OCI-LY3 (cell line): ENCODE measurements at regions not wholly inside any gene's neighbourhood (a gene's known extent, or its start where the extent isn't known, plus 50 kb on each side); places are given as distances from the start of the nearest gene placed in this dataset.

Experiments
- H2AFZ ChIP-seq: fragments of 200-600, 300-600 bp; shearing (Covaris generic); 2 replicates; pipeline ENCODE4 v1.6.0; 2014; ENCODE audit warnings: antibody characterized with exemption, low read depth, low read length
- H3K27ac ChIP-seq: fragments of 200-600, 300-600 bp; sonication (generic); 2 replicates; pipeline ENCODE4 v1.5.1; 2014; ENCODE audit warnings: mild to moderate bottlenecking, low read length, moderate library complexity, mixed read lengths
- H3K27me3 ChIP-seq: fragments of 200-600, 300-600 bp; sonication (generic); 2 replicates; pipeline ENCODE4 v1.6.1; 2014; ENCODE audit warnings: low read depth, low read length, mixed read lengths
- H3K36me3 ChIP-seq: fragments of 200-600, 300-600 bp; sonication (generic); replicated peaks from 2 replicates; pipeline ENCODE3; 2014; ENCODE audit warnings: low read depth, low read length, mixed read lengths
- H3K4me1 ChIP-seq: fragments of 300-600, 200-600 bp; sonication (generic); 2 replicates; pipeline ENCODE4 v1.6.1; 2014; ENCODE audit warnings: low read length, mixed read lengths
- H3K4me2 ChIP-seq: fragments of 200-600, 300-600 bp; sonication (generic); 2 replicates; pipeline ENCODE4 v1.6.1; 2014; ENCODE audit warnings: low read length, mixed read lengths
- H3K4me3 ChIP-seq: fragments of 300-600, 200-600 bp; sonication (generic); 2 replicates; pipeline ENCODE4 v1.5.1; 2014; ENCODE audit warnings: antibody characterized with exemption, mild to moderate bottlenecking, low read length, moderate library complexity
- H3K79me2 ChIP-seq: fragments of 300-600, 200-600 bp; shearing (Covaris generic); 2 replicates; pipeline ENCODE4 v1.6.1; 2014; ENCODE audit warnings: mild to moderate bottlenecking, low read length, mixed read lengths
- H3K9ac ChIP-seq: fragments of 300-600, 200-600 bp; shearing (Covaris generic); 2 replicates; pipeline ENCODE4 v1.6.0; 2014; ENCODE audit warnings: mild to moderate bottlenecking, low read length, moderate library complexity
- H3K9me3 ChIP-seq: fragments of 200-600, 300-600 bp; shearing (Covaris generic); 2 replicates; pipeline ENCODE4 v1.6.1; 2014; ENCODE audit warnings: low read length, mixed read lengths; ENCODE audit not compliant: insufficient read depth
- H4K20me1 ChIP-seq: fragments of 200-600, 300-600 bp; sonication (generic); 2 replicates; pipeline ENCODE4 v1.6.1; 2016; ENCODE audit warnings: low read length, mixed read lengths; ENCODE audit not compliant: insufficient read depth
- CTCF ChIP-seq: fragments of 200-600, 300-600 bp; sonication (generic); IDR thresholded peaks from 2 replicates; pipeline ENCODE4 v1.5.1; 2014; ENCODE audit warnings: antibody characterized with exemption, low read length, low read depth
- EZH2phosphoT487 ChIP-seq: fragments of 200-600 bp; shearing (Covaris generic); IDR thresholded peaks from 2 replicates; pipeline ENCODE4 v1.6.1; 2018; ENCODE audit warnings: antibody characterized with exemption, mixed run types, low read depth

GRCh38 chr5:96247097-96247701, 185.8 kb downstream of the PCSK1 start:
- H3K9me3 ChIP-seq: no peaks in the 10 kb centered on the region
- H3K36me3 ChIP-seq: no peaks in the 10 kb centered on the region
- H3K4me1 ChIP-seq: no peaks in the 10 kb centered on the region
- H3K27me3 ChIP-seq: no peaks in the 10 kb centered on the region
- H2AFZ ChIP-seq: no peak overlapping the region
- TF ChIP-seq CTCF (no peak), EZH2phosphoT487 (no peak)
- no peaks in the 10 kb centered on the region for H3K79me2 ChIP-seq
- no peak overlapping the region for H3K4me3 ChIP-seq
- no peak overlapping the region for H3K9ac ChIP-seq
- no peak overlapping the region for H3K4me2 ChIP-seq
- no peaks in the 10 kb centered on the region for H4K20me1 ChIP-seq
- no peak overlapping the region for H3K27ac ChIP-seq

- TF ChIP-seq EZH2phosphoT487 (no peak), CTCF (no peak)
- Histone ChIP-seq H3K27ac (no peak overlapping the region), H2AFZ (no peak overlapping the region), H3K27me3 (no peaks in the 10 kb centered on the region), H3K36me3 (no peaks in the 10 kb centered on the region), H3K9ac (no peak overlapping the region), H3K9me3 (no peaks in the 10 kb centered on the region), H3K4me1 (no peaks in the 10 kb centered on the region), H3K4me2 (no peak overlapping the region), H4K20me1 (no peaks in the 10 kb centered on the region), H3K79me2 (no peaks in the 10 kb centered on the region), H3K4me3 (no peak overlapping the region)
Measured at GRCh38 chr5:96245140-96246091, 187.6 kb downstream of the PCSK1 start.

GRCh38 chr5:96244696-96245095, 188.4 kb downstream of the PCSK1 start:
- H3K79me2 ChIP-seq: no peaks in the 10 kb centered on the region
- no peaks in the 10 kb centered on the region for H3K36me3 ChIP-seq
- no peak overlapping the region for H3K4me3 ChIP-seq
- H3K9ac ChIP-seq: no peak overlapping the region
- H3K4me2 ChIP-seq: no peak overlapping the region
- H3K27ac ChIP-seq: no peak overlapping the region
- no peaks in the 10 kb centered on the region for H3K4me1 ChIP-seq
- TF ChIP-seq CTCF (no peak), EZH2phosphoT487 (no peak)
- H4K20me1 ChIP-seq: no peaks in the 10 kb centered on the region
- H2AFZ ChIP-seq: no peak overlapping the region
- no peaks in the 10 kb centered on the region for H3K27me3 ChIP-seq
- H3K9me3 ChIP-seq: no peaks in the 10 kb centered on the region

GRCh38 chr5:96243862-96244261, 189.2 kb downstream of the PCSK1 start:
- Histone ChIP-seq H3K4me1 (no peaks in the 10 kb centered on the region), H4K20me1 (no peaks in the 10 kb centered on the region), H3K4me2 (no peak overlapping the region), H3K4me3 (no peak overlapping the region), H3K9ac (no peak overlapping the region), H3K9me3 (no peaks in the 10 kb centered on the region), H3K79me2 (no peaks in the 10 kb centered on the region), H3K27me3 (no peaks in the 10 kb centered on the region), H3K27ac (no peak overlapping the region), H2AFZ (no peak overlapping the region), H3K36me3 (no peaks in the 10 kb centered on the region)
- TF ChIP-seq EZH2phosphoT487 (no peak), CTCF (no peak)
